ENCODE measurements at regions not wholly inside any gene's neighbourhood (a gene's known extent, or its start where the extent isn't known, plus 50 kb on each side); places are given as distances from the start of the nearest gene placed in this dataset.

DNA sequence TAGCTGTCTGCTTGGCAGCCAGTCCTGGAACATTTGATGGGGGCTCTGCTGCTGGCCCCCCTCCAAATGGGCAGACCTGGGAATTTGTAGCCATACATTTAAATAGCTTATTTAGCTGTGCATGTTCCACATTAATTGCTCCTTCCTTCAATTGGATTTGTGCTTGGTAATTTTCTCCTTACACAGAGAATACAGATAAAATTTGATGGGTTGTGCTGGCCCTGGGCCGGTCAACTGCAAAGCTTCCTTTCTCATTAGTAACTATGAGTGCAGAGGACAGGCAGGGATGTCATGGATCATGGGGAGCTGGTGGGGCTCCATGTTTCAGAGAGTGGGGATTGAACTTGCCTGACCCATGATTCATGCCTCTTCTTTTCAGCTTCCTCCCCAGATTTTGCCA, 201.5 kb upstream of the GHITM start:
- Histone ChIP-seq H3K4me3 (ENCODE audit: control insufficient read depth in 2 of 3, extremely low read depth in 1 of 3, insufficient read depth in 2 of 3, low read depth in 1 of 3, low read length in 3 of 3) (no peak overlapping the region), H4K20me1 (ENCODE audit: control insufficient read depth, extremely low read depth, insufficient read depth, low read length) (no peaks in the 10 kb centered on the region), H3K9ac (ENCODE audit: control insufficient read depth, extremely low read depth, insufficient read depth, low read length) (no peak overlapping the region), H3K4me1 (ENCODE audit: control insufficient read depth, extremely low read depth, insufficient read depth, low read length) (no peaks in the 10 kb centered on the region), H3K4me2 (ENCODE audit: control insufficient read depth, extremely low read depth, insufficient read depth, low read depth, low read length) (no peak overlapping the region), H3K79me2 (ENCODE audit: control insufficient read depth, insufficient read depth, low read length) (no peaks in the 10 kb centered on the region), H2AFZ (ENCODE audit: control insufficient read depth, low read length) (no peak overlapping the region), H3K27ac (ENCODE audit: control insufficient read depth, insufficient read depth, low read length) (no peak overlapping the region), H3K9me3 (ENCODE audit: control insufficient read depth, low read depth, low read length) (no peaks in the 10 kb centered on the region), H3K9me1 (ENCODE audit: control insufficient read depth, extremely low read depth, insufficient read depth, low read length) (no peaks in the 10 kb centered on the region), H3K36me3 (ENCODE audit: control insufficient read depth in 2 of 2, extremely low read depth in 1 of 2, insufficient read depth in 2 of 2, low read length in 2 of 2) (no peaks in the 10 kb centered on the region), H3K27me3 (ENCODE audit: control insufficient read depth, extremely low read depth, insufficient read depth, low read length) (no peaks in the 10 kb centered on the region)
- dilution Hi-C loops (cut with MboI; ENCODE audit: extremely low pct_ligation_motif_present, low sequenced_read_pairs) = no loop called here
- no peak for FAIRE-seq
- no peak for TF ChIP-seq EZH2 (IDR thresholded peaks at IDR 0.05; ENCODE audit: low read length)
- TF ChIP-seq, protein P1, sequence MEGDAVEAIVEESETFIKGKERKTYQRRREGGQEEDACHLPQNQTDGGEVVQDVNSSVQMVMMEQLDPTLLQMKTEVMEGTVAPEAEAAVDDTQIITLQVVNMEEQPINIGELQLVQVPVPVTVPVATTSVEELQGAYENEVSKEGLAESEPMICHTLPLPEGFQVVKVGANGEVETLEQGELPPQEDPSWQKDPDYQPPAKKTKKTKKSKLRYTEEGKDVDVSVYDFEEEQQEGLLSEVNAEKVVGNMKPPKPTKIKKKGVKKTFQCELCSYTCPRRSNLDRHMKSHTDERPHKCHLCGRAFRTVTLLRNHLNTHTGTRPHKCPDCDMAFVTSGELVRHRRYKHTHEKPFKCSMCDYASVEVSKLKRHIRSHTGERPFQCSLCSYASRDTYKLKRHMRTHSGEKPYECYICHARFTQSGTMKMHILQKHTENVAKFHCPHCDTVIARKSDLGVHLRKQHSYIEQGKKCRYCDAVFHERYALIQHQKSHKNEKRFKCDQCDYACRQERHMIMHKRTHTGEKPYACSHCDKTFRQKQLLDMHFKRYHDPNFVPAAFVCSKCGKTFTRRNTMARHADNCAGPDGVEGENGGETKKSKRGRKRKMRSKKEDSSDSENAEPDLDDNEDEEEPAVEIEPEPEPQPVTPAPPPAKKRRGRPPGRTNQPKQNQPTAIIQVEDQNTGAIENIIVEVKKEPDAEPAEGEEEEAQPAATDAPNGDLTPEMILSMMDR (optimal IDR thresholded peaks at IDR 0.05 in 1 of 3, IDR thresholded peaks at IDR 0.05 in 1 of 3, conservative IDR thresholded peaks at IDR 0.05 in 1 of 3; ENCODE audit: extremely low read depth in 1 of 3, insufficient read depth in 2 of 3, low read length in 3 of 3) = no peak
- DNase-seq (ENCODE audit: low read depth, low spot score) = no peak

- Histone ChIP-seq H3K4me3 (ENCODE audit: control insufficient read depth in 2 of 3, extremely low read depth in 1 of 3, insufficient read depth in 2 of 3, low read depth in 1 of 3, low read length in 3 of 3) (no peak overlapping the region), H3K27me3 (ENCODE audit: control insufficient read depth, extremely low read depth, insufficient read depth, low read length) (no peaks in the 10 kb centered on the region), H3K79me2 (ENCODE audit: control insufficient read depth, insufficient read depth, low read length) (no peaks in the 10 kb centered on the region), H3K9ac (ENCODE audit: control insufficient read depth, extremely low read depth, insufficient read depth, low read length) (no peak overlapping the region), H3K27ac (ENCODE audit: control insufficient read depth, insufficient read depth, low read length) (no peak overlapping the region), H3K4me2 (ENCODE audit: control insufficient read depth, extremely low read depth, insufficient read depth, low read depth, low read length) (no peak overlapping the region), H3K9me3 (ENCODE audit: control insufficient read depth, low read depth, low read length) (no peaks in the 10 kb centered on the region), H3K36me3 (ENCODE audit: control insufficient read depth in 2 of 2, extremely low read depth in 1 of 2, insufficient read depth in 2 of 2, low read length in 2 of 2) (no peaks in the 10 kb centered on the region), H3K9me1 (ENCODE audit: control insufficient read depth, extremely low read depth, insufficient read depth, low read length) (no peaks in the 10 kb centered on the region), H3K4me1 (ENCODE audit: control insufficient read depth, extremely low read depth, insufficient read depth, low read length) (no peaks in the 10 kb centered on the region), H4K20me1 (ENCODE audit: control insufficient read depth, extremely low read depth, insufficient read depth, low read length) (no peaks in the 10 kb centered on the region), H2AFZ (ENCODE audit: control insufficient read depth, low read length) (no peak overlapping the region)
- FAIRE-seq (no peak), DNase-seq (ENCODE audit: low read depth, low spot score) (no peak)
- dilution Hi-C loops (cut with MboI; ENCODE audit: extremely low pct_ligation_motif_present, low sequenced_read_pairs) = no loop called here
- TF ChIP-seq EZH2 (IDR thresholded peaks at IDR 0.05; ENCODE audit: low read length) = no peak
- TF ChIP-seq, protein P1 (optimal IDR thresholded peaks at IDR 0.05 in 1 of 3, IDR thresholded peaks at IDR 0.05 in 1 of 3, conservative IDR thresholded peaks at IDR 0.05 in 1 of 3; ENCODE audit: extremely low read depth in 1 of 3, insufficient read depth in 2 of 3, low read length in 3 of 3) = no peak
Measured at GRCh38 chr10:83941189-83941588, 198.1 kb upstream of the GHITM start.

Measured in keratinocyte (primary cell).